Neural cell (in vitro differentiated cells): ENCODE measurements at regions not wholly inside any gene's neighbourhood (a gene's known extent, or its start where the extent isn't known, plus 50 kb on each side); places are given as distances from the start of the nearest gene placed in this dataset.

ENCODE experiments used
- H2AFZ ChIP-seq: fragments of 200-600, 300-800 bp; sonication (generic), shearing (Covaris generic); 2 replicates; pipeline ENCODE4 v1.6.0; 2014; ENCODE audit warnings: low read depth, mild to moderate bottlenecking, antibody characterized with exemption, low read length, moderate library complexity
- H3F3A ChIP-seq: fragments of 200-600 bp; shearing (Covaris generic); 2 replicates; pipeline ENCODE4 v1.6.1; 2016; ENCODE audit warnings: mild to moderate bottlenecking, moderate library complexity, mixed read lengths, antibody characterized with exemption, low read length; ENCODE audit not compliant: insufficient read depth, poor library complexity, severe bottlenecking
- H3K27ac ChIP-seq: fragments of 200-600, 300-800 bp; sonication (generic), shearing (Covaris generic); 2 replicates; pipeline ENCODE4 v1.5.1; 2014; ENCODE audit warnings: mild to moderate bottlenecking, low read length, moderate library complexity
- H3K27me3 ChIP-seq: fragments of 300-800, 200-600 bp; sonication (generic), shearing (Covaris generic); 2 replicates; pipeline ENCODE4 v1.6.0; 2014; ENCODE audit warnings: mild to moderate bottlenecking, low read depth, low read length, moderate library complexity; ENCODE audit not compliant: insufficient read depth
- H3K36me3 ChIP-seq: fragments of 300-800, 200-600 bp; sonication (generic), shearing (Covaris generic); 2 replicates; pipeline ENCODE4 v1.5.1; 2014; ENCODE audit warnings: mild to moderate bottlenecking, antibody characterized with exemption, low read length, moderate library complexity; ENCODE audit not compliant: insufficient read depth
- H3K4me2 ChIP-seq: fragments of 300-800, 200-600 bp; sonication (generic), shearing (Covaris generic); 2 replicates; pipeline ENCODE4 v1.6.0; 2014; ENCODE audit warnings: mild to moderate bottlenecking, low read length
- H3K4me3 ChIP-seq: fragments of 300-800, 200-600 bp; sonication (generic), shearing (Covaris generic); 2 replicates; pipeline ENCODE4 v1.5.1; 2014; ENCODE audit warnings: mild to moderate bottlenecking, low read length, moderate library complexity
- H3K79me2 ChIP-seq: fragments of 200-600 bp; shearing (Covaris generic); replicated peaks from 2 replicates; pipeline ENCODE4 v1.6.0; 2014; ENCODE audit warnings: mild to moderate bottlenecking, low read length, moderate library complexity; ENCODE audit not compliant: insufficient read depth
- H3K9ac ChIP-seq: fragments of 300-800, 200-600 bp; sonication (generic), shearing (Covaris generic); 2 replicates; pipeline ENCODE4 v1.6.1; 2016; ENCODE audit warnings: mild to moderate bottlenecking, low read length, mixed read lengths
- H3K9me2 ChIP-seq: fragments of 200-600 bp; shearing (Covaris generic); 2 replicates; pipeline ENCODE4 v1.6.1; 2016; ENCODE audit warnings: mild to moderate bottlenecking, low read length, mixed read lengths; ENCODE audit not compliant: insufficient read depth
- H3K9me3 ChIP-seq: fragments of 200-600, 300-800 bp; sonication (generic), shearing (Covaris generic); 2 replicates; pipeline ENCODE4 v1.6.1; 2016; ENCODE audit warnings: mild to moderate bottlenecking, mixed run types, low read length, moderate library complexity, mixed read lengths
- H4K20me1 ChIP-seq: fragments of 200-600 bp; shearing (Covaris generic); 2 replicates; pipeline ENCODE4 v1.6.1; 2016; ENCODE audit warnings: mild to moderate bottlenecking, mixed run types; ENCODE audit not compliant: insufficient read depth
- CTCF ChIP-seq: fragments of 450-650 bp; IDR thresholded peaks from 2 replicates; pipeline ENCODE4 v1.5.1; 2014; ENCODE audit warnings: antibody characterized with exemption, mild to moderate bottlenecking, moderate library complexity; ENCODE audit not compliant: poor library complexity, severe bottlenecking
- EP300 ChIP-seq: fragments of 450-650 bp; conservative IDR thresholded peaks from 2 replicates; pipeline ENCODE4 v1.6.1; 2014; ENCODE audit warnings: antibody characterized with exemption, mild to moderate bottlenecking, moderate library complexity; ENCODE audit not compliant: poor library complexity, severe bottlenecking
- EZH2 ChIP-seq: fragments of 200-600, 300-800 bp; shearing (Covaris generic), sonication (generic); IDR thresholded peaks from 2 replicates; pipeline ENCODE4 v1.6.1; 2014; ENCODE audit warnings: antibody characterized with exemption, low read length, borderline replicate concordance, mild to moderate bottlenecking; ENCODE audit not compliant: insufficient read depth, poor library complexity, severe bottlenecking
- MXI1 ChIP-seq: fragments of 450-650 bp; conservative IDR thresholded peaks from 2 replicates; pipeline ENCODE4 v1.6.1; 2014; ENCODE audit warnings: antibody characterized with exemption, mild to moderate bottlenecking; ENCODE audit not compliant: poor library complexity, severe bottlenecking
- POLR2AphosphoS5 ChIP-seq: IDR thresholded peaks from 2 replicates; pipeline ENCODE4 v1.6.1; 2012
- RAD21 ChIP-seq: fragments of 450-650 bp; conservative IDR thresholded peaks from 2 replicates; pipeline ENCODE4 v1.6.1; 2014; ENCODE audit warnings: antibody characterized with exemption, mild to moderate bottlenecking, moderate library complexity
- REST ChIP-seq: IDR thresholded peaks from 2 replicates; pipeline ENCODE4 v1.6.1; 2012; ENCODE audit warnings: borderline replicate concordance
- SMC3 ChIP-seq: fragments of 450-650 bp; conservative IDR thresholded peaks from 2 replicates; pipeline ENCODE4 v1.6.1; 2014; ENCODE audit warnings: antibody characterized with exemption, mild to moderate bottlenecking, moderate library complexity; ENCODE audit not compliant: poor library complexity
- TAF1 ChIP-seq: IDR thresholded peaks from 2 replicates; pipeline ENCODE4 v1.6.1; 2012; ENCODE audit warnings: low read depth

GRCh38 chr5:28703651-28704260 lies 1665.4 kb upstream of the CDH9 start:
- H3K4me3 ChIP-seq = no peak overlapping the region
- no peaks in the 10 kb centered on the region for H3K27me3 ChIP-seq
- H4K20me1 ChIP-seq = no peaks in the 10 kb centered on the region
- no peak overlapping the region for H2AFZ ChIP-seq
- no peak overlapping the region for H3K27ac ChIP-seq
- H3K36me3 ChIP-seq = no peaks in the 10 kb centered on the region
- H3K9ac ChIP-seq = no peak overlapping the region
- H3K9me2 ChIP-seq = no peaks in the 10 kb centered on the region
- TF ChIP-seq EP300 = no peak
- TF ChIP-seq EZH2 = no peak
- no peak for TF ChIP-seq MXI1
- TF ChIP-seq POLR2AphosphoS5 = no peak
- TF ChIP-seq TAF1 = no peak
- TF ChIP-seq REST = no peak
- no peak for TF ChIP-seq RAD21
- no peak for TF ChIP-seq SMC3
- no peak for TF ChIP-seq CTCF
- no peaks in the 10 kb centered on the region for H3K9me3 ChIP-seq
- no peaks in the 10 kb centered on the region for H3F3A ChIP-seq
- H3K4me2 ChIP-seq = no peak overlapping the region
- H3K79me2 ChIP-seq = no peaks in the 10 kb centered on the region

- no peaks in the 10 kb centered on the region for H3K9me3 ChIP-seq
- no peak overlapping the region for H3K9ac ChIP-seq
- H3K4me3 ChIP-seq = no peak overlapping the region
- H3K4me2 ChIP-seq = no peak overlapping the region
- H2AFZ ChIP-seq = no peak overlapping the region
- no peaks in the 10 kb centered on the region for H3K27me3 ChIP-seq
- no peaks in the 10 kb centered on the region for H3F3A ChIP-seq
- no peak overlapping the region for H3K27ac ChIP-seq
- TF ChIP-seq EZH2 (no peak), EP300 (no peak), REST (no peak), SMC3 (no peak), POLR2AphosphoS5 (no peak), MXI1 (no peak), CTCF (no peak), RAD21 (no peak), TAF1 (no peak)
- no peaks in the 10 kb centered on the region for H3K36me3 ChIP-seq
- H4K20me1 ChIP-seq = no peaks in the 10 kb centered on the region
- H3K9me2 ChIP-seq = no peaks in the 10 kb centered on the region
- no peaks in the 10 kb centered on the region for H3K79me2 ChIP-seq
Observed at GRCh38 chr5:28691526-28691925, 1653.1 kb upstream of the CDH9 start.
